ENCODE measurements at regions not wholly inside any gene's neighbourhood (a gene's known extent, or its start where the extent isn't known, plus 50 kb on each side); places are given as distances from the start of the nearest gene placed in this dataset.

GRCh38 chr1:188367661-188368060, 1538.9 kb downstream of the PLA2G4A start:
- DNase-seq = no peak

- DNase-seq = no peak
Measured at GRCh38 chr1:188371295-188371806, 1542.6 kb downstream of the PLA2G4A start.

- no peak for DNase-seq
Measured at GRCh38 chr1:188372821-188373220, 1544.1 kb downstream of the PLA2G4A start.

- no peak for DNase-seq
Measured at GRCh38 chr1:188382851-188383250, 1554.1 kb downstream of the PLA2G4A start.

DNA sequence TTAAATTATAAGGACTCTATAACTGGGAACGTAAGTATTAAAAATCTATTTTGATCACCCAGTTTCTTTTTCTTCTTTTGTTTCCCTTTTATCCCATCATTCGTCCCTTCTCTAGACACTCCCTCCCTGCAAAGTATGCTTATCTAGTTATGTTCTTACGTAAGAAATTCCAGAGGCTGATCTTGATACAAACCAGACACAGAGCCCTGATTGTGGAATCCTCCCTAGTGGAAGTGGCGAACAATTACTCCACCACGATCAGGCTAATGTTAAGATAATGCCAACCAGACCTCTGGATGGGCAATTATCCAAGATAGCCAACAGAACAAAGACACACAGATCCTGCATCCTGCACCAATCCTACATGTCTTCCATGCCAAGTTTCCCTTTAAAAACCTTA, 1557.4 kb downstream of the PLA2G4A start:
- DNase-seq = no peak

DNA sequence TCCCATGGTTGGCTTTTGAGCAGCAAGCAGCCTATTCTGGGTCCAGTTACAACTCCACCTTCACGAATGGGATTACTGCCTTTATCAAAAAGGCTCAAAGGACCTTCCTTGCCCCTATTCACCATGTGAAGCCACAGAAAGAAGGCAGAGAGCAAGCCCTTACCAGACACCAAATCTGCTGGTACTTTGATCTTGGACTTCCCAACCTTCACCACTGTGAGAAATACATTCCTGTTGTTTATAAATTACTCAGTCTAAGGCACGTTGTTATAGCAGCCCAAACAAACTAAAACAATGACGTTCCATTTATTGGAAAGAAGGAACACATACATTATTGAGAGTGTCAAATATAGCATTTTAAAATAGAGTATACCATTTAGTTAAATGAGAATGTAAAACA, 1557.9 kb downstream of the PLA2G4A start:
- DNase-seq = no peak

DNA sequence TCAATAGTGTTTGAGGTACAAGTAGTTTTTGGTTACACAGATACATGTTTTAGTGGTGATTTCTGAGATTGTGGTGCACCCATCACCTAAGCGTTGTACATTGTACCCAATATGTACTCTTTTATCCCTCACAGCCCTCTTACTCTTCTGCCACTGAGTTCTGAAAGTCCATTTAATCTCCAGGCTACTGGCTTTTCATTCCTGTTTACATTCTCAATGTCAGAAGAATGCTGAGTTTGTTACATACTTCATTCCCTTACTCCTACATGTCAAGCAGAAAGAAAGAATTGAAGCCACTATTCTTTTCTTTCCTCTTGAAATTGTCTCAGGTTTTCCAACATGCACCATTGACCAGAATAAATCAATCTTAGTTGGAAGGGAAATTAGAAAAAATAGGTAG, 1565.9 kb downstream of the PLA2G4A start:
- DNase-seq = no peak

DNA sequence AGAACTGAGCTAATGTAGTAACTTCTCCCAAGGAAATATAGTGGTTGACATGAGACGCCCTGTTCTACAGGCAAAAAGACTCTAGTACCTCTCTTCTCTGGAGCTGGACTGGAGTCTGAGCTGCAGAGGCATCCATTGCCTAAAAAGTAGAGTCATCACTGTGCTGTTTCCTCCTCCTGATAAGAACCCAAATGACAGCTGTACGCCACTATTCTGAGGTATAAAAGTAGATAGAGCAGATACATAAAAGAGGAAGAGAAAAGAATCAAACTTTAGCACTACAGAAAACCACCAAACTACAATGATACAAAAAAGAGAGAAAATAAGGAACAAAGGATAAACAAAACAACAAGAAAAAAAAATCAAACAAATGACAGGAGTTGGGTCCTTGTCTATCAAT, 1568.8 kb downstream of the PLA2G4A start:
- DNase-seq = no peak

GRCh38 chr1:188402986-188403385, 1574.2 kb downstream of the PLA2G4A start:
- DNase-seq = no peak

GRCh38 chr1:188406636-188407035, 1577.9 kb downstream of the PLA2G4A start:
- no peak for DNase-seq

DNA sequence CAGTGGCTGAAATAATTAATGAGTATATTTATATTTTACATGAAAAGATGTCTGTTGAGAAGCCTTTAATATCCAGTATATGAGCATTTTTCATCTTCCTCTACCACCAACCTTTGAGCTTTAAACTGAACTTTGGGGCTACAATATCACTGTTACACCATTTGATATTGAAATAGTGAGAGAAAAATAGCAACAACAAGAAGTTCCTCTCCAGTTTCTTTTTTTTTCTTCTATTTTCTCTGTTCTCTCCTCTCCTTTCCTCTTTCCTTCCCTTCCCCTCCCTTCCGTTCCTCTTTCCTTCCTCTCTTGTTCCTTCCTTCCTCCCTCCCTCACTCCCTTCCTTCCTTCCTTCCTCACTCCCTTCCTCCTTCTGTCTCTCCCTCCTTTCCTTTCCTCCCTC, 1591.4 kb downstream of the PLA2G4A start:
- no peak for DNase-seq

GRCh38 chr1:188423073-188423472, 1594.3 kb downstream of the PLA2G4A start:
- DNase-seq = no peak

DNA sequence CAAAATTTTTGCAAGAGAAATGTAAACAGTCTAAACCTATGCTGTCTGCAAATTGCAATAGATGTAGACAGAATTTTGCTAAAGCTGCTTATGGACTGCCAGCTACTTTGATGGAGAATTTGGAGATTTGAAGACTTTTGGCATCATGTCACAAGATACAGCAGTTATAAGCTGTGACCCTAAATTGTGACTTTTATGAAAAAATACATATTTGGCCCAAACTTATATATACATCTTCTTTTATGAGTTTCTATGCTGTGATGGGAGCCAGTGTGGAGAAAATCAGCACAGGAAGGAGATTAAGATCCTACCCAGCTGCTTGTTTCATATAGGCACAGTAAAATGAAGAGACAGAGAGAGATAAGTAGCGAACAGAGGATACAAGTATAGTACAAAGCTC, 1595.4 kb downstream of the PLA2G4A start:
- no peak for DNase-seq

DNA sequence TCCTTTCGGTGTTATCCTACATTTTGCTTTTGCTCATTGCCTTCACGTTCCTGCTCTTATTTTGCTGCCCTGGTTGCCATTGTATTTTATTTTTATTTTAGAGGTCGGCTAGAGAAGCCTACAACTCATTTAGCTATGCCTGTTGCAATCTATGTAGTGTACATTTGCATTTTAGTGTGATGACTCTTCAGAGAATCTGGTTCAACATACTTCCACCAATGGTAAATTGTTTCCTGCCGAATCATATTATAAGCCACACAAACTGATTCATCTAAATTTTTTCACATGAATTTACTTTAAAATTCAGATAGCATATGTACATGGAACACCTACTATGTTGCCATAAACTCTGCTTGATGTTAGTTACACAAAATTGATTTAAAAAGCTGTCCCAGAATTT, 1596.9 kb downstream of the PLA2G4A start:
- DNase-seq = no peak

DNA sequence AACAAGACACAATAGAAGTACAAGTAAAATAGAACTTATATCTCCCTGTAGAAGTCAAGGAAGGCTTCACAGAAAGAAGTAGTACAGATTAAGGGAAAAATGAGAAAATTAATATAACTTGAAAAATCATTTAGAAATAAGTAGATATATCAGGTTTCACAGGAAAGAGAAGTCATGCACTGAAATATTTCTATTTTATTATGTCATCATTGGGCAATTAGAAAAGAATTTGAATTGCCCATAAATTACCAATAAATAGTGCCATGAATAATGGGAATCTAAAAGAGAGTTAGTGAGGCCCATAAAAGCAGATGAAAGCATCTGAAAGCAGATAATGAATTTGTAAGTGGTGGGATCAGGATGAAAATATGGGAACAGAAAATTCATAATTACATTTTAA, 1597.8 kb downstream of the PLA2G4A start:
- no peak for DNase-seq

- no peak for DNase-seq
Measured at GRCh38 chr1:188427642-188428041, 1598.9 kb downstream of the PLA2G4A start.

DNA sequence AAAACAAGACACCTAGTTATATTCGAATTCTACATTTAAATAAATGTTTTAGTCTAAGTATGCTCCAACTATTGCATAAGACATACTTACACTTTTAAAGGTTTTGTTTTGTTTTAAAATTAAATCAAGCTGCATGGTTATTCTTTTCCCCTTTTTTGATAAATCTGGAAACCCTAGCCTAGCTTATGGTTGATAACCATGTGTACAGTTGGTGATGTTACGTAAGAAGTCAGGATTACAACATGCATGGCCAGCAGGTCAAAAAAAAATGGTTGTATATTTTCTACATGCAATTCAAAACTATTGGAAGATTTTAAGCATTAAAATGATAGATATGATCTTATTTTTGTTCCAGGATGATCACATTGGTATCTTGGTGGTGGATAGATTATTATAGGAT, 1600.6 kb downstream of the PLA2G4A start:
- no peak for DNase-seq

- DNase-seq = no peak
Measured at GRCh38 chr1:188432427-188432826, 1603.7 kb downstream of the PLA2G4A start.

GRCh38 chr1:188433425-188433824, 1604.7 kb downstream of the PLA2G4A start:
- no peak for DNase-seq

GRCh38 chr1:188444526-188444925, 1615.8 kb downstream of the PLA2G4A start:
- DNase-seq = no peak

- no peak for DNase-seq
Measured at GRCh38 chr1:188462837-188463236, 1634.1 kb downstream of the PLA2G4A start.

DNA sequence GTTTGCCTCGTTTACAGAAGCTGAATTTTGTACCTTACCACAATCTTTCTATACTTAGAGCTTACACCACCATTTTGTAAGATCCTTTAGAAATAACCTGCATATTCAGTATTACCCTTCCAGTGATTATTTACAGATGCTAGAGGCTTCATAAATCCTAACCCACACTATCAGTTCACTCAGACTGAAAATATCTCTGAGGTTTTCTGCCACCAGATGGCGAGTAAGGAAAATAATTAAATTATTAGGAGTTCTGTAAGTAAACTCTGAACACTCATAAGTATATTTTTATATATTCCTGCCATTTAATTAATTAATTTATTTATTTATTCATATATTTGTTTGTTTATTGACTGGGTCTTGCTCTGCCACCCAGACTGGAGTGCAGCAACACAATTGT, 1635.2 kb downstream of the PLA2G4A start:
- DNase-seq = no peak

GRCh38 chr1:188466539-188466938, 1637.8 kb downstream of the PLA2G4A start:
- no peak for DNase-seq

GRCh38 chr1:188476606-188477005, 1647.9 kb downstream of the PLA2G4A start:
- no peak for DNase-seq

- no peak for DNase-seq
Measured at GRCh38 chr1:188489336-188490112, 1660.8 kb downstream of the PLA2G4A start.

All from stimulated activated CD4-positive, alpha-beta T cell treated with anti-CD3 and anti-CD28 coated beads, Interleukin-15, amount 100 ng/mL, for 24 hours (primary cell).